GM18907 (cell line): ENCODE measurements at regions not wholly inside any gene's neighbourhood (a gene's known extent, or its start where the extent isn't known, plus 50 kb on each side); places are given as distances from the start of the nearest gene placed in this dataset.
"Not testable (repeated sequence)": the region's sequence is repeated elsewhere in the genome, so short reads cannot be mapped to it uniquely, and the experiment has no call there.

Source experiments
- ATAC-seq: cut with Tn5 transposase; IDR thresholded peaks from one replicate; pipeline ENCODE4 v1.9.1; 2021; ENCODE audit warnings: mild to moderate bottlenecking, moderate library complexity; ENCODE audit not compliant: unreplicated experiment

DNA sequence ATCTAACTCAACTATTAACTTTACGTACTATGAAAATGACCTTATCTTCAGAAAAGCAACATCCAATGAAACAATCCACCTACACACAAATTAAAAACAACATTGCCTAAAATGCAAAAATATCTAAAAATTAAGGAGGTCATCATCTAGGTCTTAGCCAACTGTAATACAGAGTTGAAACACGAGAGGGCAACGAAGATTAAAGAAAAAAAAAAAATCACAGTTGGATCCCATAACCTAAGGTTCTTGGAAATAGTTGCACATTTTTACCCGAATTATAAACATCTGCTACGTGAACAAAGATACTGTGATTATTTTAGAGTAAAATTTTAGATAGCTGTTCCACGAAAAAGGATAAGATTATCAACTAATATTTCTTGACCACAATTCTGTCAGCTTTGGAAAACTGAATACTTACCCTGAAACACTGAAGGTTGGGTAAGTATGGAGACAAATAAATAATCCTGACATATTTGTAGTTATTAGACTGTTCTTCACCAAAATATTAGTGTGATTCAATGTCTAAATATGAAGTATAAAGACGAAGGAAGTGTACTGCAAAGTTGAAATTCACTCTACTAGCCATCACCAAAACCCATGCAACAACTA lies 88.0 kb upstream of the AK4 start:
- no peak for ATAC-seq

DNA sequence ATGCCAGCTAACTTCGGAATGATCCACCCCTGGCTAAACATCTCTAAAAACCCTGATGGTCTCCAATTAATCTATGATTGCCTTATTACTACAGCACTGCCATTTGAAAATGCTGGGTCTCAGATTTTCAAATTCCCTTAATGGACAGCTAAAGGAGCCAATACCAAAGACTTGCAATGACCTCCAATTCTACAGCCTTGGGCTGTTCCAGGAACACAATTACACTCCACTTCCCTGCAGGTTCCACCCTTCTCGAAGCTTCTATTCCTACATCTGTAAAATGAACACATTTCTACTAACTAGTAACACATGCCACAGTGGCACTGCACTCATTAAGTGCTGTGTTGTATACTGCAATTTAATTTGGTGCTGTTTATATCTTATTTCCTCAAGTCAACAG lies 85.7 kb upstream of the AK4 start:
- ATAC-seq: no peak

DNA sequence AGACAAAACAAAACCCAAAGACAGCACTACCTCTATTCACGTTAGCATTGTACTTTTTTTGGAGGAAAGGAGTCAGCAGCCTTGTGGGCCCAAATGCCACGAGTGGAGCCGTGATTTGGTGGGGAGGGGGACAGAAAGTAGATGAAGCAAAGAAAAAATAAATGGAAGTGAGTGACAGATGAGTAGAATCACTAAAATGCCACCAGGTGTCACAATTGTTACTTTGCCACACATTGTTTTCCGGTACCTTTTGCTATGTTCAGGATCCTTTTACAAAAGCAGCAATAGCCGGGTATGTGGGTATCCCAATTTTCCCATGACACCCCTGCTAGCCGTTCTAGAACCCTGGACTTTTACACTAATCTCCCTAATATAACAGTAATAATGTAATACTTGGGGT lies 85.0 kb upstream of the AK4 start:
- ATAC-seq: no peak

DNA sequence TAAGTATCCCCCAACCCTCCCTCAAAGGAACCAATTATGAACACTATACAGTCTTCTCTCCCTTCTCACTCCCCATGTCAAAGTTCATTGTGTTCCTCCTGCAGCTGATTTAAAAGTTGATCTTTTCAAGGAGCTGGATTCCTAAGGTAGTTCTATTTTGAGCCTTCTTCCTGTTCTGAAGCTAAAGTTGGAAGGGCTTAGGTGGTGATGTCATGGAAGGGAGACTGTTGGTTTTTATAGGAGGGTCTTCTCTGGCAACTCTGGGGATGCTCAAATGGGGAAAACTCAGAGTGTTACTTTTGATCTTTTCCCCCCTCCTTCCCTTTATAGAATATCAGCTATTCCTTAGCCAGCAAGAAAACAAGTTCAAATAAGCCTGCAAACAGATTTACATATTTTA lies 83.0 kb upstream of the AK4 start:
- ATAC-seq: no peak

DNA sequence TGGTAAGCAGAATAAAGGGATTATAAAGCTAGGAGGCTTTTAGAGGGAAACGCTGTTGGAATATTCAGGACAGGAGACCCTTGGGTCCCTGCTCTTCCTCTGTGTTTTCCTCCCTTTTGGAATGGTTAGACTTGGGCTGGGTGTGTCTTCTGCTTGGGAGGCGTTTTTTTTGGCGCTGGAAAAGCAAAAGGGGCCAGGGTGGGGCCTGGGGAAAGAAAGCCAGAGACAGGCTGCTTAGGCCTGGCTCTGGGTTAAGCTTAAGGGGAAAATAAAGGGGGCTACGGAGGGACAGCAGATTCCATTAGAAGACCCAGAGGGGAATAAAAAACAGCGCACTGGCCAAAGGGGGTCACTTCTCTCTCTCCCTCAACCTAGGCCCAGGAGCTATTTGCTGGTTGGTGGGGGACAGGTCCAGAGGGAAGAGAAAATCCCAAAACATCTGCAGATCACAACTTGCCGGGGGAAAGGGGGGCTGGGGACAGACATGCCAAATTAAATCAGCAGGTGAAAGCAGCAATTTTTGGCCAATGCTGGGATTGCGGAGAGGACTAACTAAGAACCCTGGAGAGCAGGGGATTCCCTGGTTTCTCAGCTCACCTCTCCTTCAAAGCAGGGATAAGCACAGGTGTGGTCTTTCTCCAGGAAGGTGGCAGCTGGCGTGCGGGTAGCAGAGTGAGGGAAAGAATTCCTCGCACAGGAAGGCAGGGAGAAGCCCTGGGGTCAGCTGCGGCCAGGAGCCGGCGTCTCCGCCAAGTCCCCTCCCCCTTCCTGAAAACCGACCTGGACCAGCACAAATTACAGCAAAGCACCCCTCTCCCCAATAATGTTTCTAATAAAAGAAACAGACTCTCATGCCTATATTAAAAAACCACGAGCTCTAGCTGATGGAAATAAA lies 82.2 kb upstream of the AK4 start:
- no peak for ATAC-seq

DNA sequence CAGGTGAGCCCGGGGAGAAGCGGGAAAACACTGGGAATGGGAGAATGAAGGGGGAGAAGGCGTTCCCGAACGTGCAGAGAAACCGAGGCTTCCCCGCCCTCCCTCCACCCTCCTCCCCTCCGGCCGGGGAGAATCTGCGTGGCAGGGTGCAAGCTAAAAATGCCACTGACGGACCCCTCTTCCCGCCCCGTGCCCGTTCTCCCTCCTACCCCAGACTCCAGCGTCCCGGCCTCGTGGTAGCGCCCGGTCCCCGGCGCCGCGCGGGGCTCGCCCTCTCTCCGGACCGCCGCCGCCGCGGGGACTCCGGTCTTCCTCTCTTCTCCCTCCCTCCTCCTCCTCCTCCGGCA lies 81.6 kb upstream of the AK4 start:
- ATAC-seq: no peak

DNA sequence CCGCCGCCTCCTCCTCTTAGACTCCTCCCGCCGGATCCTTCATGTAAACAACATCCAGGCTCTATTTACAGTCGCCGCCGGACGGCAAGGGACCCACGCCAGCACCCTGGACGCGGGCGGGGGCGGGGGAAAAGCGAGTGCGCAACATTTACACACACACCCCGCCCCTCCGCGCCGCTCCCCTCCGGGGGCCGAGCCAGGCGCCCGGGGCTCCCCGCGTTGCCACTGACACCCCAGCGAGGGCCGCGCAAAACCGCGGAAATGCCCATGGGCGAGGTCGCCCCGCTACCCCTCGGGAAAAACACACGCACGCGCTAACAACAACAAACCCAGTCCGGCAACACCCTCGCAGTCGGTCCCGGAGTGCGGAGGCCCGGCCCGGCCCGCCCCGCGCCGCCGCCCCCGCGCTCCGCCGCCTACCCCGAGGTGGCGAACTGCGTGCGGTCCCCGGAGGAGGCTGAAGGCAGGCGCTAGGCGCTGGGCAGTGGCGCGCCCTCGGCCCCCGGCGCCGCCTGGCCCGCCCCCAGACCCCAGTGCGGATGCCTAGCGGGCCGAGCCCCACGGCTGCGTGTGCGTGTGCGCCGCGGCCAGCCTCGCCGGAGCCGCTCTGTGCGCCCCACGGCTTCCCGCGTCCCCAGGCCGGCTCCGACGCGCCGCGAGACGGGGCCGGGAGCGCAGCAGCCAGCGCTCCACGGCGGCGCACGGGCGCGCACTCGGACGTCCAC lies 81.1 kb upstream of the AK4 start:
- peak; percentile 38 for ATAC-seq

DNA sequence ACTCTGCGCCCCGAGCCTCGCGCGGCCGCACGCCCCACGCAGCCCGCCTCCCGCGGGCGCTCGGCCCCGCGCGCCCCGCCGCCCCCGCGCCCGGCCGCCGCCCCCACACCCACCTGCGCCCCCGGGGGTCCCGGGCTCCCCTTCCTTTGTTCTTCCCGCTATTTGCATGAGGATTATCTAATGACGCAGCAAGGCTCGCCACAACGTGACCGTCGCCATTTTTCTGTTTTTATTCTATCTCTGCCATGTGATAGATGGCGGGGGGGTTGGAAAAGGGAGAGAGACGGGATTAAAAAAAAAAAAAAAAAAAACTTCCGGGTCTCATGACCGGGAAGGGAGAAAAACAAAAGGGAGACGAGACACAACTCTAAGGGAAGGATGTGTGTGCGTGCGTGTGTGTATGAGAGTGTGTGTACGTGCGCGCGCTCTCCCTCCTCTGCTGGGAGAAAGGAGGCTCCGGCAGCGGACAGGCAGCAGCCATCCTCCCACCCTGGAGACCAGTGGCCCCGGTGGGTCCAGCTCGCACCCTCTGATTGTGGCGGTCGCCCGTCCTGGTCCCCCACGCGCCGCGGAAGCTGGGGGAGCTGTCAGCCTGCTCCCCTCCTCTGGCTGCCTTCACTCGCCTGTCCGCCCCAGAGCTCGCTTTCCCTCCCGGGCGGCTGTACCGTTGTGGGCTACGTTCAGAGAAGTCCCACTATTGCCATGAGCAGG lies 80.4 kb upstream of the AK4 start:
- ATAC-seq: peak; percentile 43

DNA sequence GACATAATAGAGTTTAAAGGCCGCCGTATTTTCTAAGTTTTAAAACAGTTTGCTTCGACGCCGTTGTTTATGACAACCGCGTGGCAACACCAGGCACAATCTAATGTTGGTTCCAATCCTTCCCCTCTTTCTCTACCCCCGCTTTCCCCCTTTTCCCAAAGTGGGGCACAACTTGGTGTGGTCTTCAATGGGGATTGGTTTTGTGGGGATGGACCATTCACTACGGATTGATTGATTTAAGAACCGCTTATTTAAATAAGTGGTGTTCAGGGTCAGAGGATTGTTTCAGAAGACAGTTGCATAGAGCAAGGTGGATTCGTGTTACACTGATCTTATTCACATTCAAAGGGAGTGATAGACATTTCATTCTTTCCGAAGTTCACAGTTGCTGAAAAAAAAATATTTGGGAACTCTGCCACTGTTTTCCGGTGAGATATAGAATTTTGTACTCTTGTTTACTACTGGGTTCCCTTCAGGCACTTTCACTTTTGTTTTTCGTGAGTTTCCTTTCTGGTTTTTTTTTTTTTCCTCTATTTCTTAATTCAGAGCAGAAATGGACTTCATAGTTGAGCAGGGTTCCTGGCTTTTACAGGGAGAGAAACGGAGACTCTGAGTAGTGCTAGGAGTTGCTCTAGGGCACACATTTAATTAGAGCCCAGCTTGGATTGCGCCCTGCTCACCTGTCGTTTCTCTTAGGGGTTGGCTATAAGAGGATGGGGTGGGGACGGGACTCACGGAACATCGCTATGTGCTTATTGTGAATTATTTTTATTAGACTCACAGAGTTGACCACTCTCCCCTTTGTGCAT lies 79.6 kb upstream of the AK4 start:
- ATAC-seq: peak; percentile 22

DNA sequence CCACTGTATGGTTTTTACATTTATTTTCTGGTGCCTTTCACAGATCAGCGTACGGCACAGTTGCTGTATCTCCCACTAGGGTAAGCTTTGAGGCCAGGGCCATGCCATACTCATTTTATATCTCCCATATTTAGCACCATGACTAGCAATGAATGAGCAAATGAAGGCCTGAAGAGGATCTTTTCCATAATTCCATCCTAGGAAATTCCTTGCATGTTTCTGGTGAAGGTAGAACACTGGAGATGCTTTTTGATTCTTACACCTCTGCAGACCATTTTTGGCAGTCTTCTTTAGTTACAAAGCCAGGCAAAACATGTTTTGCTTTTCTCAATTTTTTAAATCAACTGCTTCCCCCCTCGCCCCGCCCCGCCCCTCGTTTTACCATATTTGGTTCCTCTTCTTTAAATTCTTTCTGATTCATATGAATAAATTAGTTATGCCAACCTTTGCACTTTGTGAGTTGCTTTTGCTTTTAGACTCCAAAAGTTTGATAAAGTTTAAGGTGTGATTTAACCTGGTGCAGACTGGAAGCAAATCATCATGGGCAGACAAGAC lies 78.9 kb upstream of the AK4 start:
- no peak for ATAC-seq

DNA sequence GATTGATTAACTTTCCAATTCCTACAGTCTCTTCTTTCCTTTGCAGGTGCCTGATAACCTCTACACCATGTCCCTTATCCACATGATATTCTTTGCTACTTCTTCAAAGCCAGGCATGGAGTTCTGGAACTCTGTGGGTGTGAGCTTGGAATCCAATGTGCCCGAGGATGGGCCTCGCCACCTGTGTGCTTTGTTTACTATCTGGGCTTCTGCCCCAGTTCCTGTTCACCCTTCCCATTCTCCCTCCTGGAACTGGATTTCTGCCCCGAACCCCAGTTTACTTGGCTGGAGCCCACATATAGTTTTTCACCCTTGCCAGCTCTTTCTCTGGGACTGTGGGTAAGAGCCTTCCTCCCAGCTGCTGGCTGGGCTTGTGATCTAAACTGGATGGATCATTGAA lies 75.2 kb upstream of the AK4 start:
- no peak for ATAC-seq

DNA sequence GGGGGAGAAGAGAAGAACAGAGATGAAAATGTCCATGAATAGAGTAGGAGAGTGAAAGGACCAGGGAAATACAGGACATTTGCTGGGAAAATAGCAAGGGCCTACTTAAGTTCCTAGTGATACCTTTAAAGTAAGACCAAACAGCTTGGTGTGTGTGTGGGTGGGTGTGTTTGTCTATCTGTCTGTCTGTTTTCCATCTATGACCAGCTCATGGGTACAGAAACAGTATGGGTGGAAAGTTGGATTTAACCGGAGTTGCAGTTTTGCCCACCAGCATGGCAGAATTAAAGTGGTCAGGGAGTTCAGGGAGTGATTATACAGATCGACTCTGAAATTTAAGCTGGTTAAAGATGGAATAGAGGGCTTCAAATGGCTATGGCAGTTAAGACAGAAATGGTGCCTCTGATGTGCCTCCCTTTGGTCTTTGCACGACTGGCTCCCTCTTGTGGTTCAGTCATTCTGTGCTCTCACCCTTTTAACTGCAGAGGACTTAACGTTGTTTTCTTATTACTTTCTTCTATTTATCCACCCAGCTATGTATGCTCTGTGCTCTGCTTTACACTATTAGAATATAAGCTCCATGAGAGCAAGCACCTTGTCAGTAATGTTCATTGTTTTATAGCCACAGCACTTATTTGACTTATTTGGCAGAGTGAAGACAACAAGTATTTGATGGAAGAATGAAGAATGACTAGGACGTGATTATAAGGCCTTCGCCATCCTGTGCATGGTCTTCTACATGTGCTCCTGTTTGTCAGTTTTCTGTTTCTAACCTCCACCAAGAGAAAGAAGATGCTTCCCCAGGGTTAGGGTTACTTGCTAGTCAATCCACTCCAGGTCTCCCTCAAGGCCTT lies 72.7 kb upstream of the AK4 start:
- ATAC-seq: peak; percentile 89

DNA sequence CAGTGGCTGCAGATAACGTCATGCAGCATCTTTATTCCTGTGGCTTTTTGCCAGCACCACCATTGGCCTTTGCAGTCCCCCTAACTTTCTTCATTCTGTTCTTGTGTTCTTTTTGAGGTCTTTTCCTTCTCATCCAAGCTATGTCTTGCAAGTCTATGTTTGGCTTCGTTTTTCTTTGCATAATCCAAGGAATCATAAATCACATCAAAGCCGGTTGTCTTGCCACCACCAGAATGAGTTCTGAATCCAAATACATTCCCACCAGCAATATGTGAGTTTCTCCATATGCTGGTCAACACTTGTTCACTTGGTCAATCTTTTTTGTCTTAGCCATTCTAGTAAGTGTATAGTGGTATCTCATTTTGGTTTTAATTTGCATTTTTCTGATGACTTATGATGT lies 70.6 kb upstream of the AK4 start:
- no peak for ATAC-seq

DNA sequence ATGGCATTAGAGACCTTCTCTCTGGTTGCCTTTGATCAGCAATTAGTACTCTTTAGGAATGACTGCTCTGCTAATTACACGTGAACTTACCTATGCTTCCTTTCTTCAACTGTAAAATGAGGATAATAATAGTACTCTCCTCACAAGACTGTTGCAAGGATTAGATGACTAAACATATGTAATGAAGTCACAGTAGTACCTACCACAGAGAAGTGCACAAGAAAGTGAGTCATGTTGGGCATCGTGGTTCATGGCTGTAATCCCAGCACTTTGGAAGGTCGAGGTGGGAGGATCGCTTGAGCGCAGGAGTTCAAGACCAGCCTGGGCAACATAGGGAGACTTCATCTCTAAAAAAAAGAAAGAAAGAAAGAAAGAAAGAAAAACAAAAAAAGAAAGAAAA lies 68.1 kb upstream of the AK4 start:
- no peak for ATAC-seq

DNA sequence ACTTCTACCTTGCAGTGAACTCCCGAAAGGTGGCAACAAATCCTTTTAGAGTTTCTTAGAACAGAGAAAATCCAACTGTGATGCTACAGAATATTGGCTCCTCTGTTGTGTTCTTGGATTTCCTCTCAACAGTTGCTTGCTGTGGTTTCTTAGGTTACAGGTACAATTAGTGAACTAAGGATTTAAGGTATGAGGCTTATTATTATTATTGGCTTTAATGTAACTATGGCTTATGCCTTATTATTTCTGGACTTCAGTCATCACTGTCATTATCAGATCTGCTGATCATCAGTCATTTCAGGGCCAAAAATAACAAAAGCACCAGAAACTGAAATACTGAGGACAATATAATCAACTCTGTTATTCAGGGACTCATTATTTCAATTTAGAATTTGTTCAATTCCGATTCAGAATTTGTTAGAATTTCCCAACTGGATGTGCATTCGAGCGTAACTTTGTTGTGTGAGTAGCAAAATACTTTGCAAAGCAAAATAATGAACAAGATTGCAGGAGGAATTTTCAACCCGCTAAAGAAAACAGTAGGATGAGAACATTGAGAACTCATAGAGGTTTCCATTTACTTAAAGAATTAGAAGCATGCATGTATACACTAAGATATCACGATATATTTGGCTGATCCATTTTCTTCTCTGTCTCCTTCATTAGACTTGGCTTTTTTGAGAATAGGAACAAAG lies 65.5 kb upstream of the AK4 start:
- no peak for ATAC-seq

DNA sequence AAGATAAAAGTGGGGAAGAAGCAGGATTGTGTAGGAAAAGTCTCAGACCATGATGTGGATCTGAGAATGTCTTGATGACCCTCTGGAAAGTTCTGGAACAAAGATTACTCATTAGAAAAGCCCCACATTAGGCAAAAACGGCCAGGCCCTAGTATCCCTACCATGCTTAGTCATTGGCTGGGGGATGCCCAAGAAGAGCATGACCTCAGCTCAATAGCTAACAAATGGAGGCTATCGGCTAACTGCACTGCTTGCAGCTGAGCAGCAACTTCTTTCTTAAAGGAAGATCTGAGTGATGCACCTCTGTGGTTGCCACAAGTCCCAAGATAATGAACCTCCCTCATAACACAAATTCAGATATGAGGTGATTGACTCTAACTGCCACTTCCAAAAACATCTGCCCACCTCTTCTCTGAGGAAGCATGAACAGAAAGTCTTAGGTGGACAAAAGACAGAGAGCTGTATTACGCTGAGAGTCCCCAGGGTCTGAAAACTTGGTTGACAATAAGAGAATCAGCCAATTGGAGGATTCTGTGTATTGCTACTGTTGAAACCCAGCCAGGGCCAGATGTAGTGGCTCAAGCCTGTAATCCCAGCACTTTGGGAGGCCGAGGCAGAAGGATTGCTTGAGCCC lies 64.6 kb upstream of the AK4 start:
- ATAC-seq: peak; percentile 59

DNA sequence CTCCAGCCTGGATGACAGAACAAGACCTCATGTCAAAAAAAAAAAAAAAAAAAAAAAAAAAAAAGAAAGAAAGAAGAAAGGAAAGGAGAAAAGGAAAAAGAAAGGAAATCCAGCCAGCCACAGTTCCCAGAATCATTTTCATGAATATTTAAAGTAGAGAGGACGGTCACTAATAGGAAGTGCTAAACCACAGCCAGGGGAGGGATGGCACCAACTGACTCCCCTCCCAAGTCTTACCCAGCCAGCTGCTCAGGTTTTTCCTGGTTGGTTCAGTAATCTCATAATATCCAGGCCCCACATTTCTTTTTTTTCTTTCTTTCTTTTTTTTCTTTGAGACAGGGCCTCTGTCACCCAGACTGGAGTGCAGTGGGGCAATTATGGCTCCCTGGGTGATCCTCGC lies 63.9 kb upstream of the AK4 start:
- no peak for ATAC-seq

DNA sequence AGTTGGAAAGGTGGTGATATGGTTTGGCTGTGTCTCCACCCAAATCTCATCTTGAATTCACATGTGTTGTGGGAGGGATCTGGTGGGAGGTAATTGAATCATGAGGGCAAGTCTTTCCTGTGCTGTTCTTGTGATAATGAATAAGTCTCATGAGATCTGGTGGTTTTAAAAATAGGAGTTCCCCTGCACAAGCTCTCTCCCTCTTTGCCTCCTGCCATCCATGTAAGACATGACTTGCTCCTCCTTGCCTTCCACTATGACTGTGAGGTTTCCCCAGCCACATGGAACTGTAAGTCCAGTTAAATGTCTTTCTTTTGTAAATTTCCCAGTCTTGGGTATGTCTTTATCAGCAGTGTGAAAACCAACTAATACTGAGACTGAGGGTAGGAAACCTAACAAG lies 60.5 kb upstream of the AK4 start:
- ATAC-seq: not testable (repeated sequence)
